Hepatocyte (in vitro differentiated cells): ENCODE measurements at regions not wholly inside any gene's neighbourhood (a gene's known extent, or its start where the extent isn't known, plus 50 kb on each side); places are given as distances from the start of the nearest gene placed in this dataset.

Experiments
- DNase-seq: peaks from one replicate; pipeline ENCODE4 v3.0.0-alpha.2; 2016; ENCODE audit warnings: low spot score
- H2AFZ ChIP-seq: fragments of 200-600 bp; sonication (generic); 2 replicates; pipeline ENCODE4 v1.6.0; 2016; ENCODE audit warnings: antibody characterized with exemption, mild to moderate bottlenecking
- H3K27ac ChIP-seq: fragments of 200-600 bp; sonication (generic); 2 replicates; pipeline ENCODE4 v1.5.1; 2016; ENCODE audit warnings: mild to moderate bottlenecking
- H3K27me3 ChIP-seq: fragments of 200-600 bp; sonication (generic); 2 replicates; pipeline ENCODE4 v1.6.1; 2016
- H3K36me3 ChIP-seq: fragments of 200-600 bp; sonication (generic); replicated peaks from 2 replicates; pipeline ENCODE4 v1.5.1; 2016; ENCODE audit warnings: low read depth; ENCODE audit not compliant: insufficient read depth
- H3K4me1 ChIP-seq: fragments of 200-600 bp; sonication (generic); 2 replicates; pipeline ENCODE4 v1.5.1; 2016; ENCODE audit warnings: mild to moderate bottlenecking, moderate library complexity; ENCODE audit not compliant: insufficient read depth
- H3K4me2 ChIP-seq: fragments of 200-600 bp; sonication (generic); 2 replicates; pipeline ENCODE4 v1.6.0; 2016
- H3K4me3 ChIP-seq: fragments of 200-600 bp; sonication (generic); 2 replicates; pipeline ENCODE4 v1.5.1; 2016; ENCODE audit warnings: mild to moderate bottlenecking
- H3K79me2 ChIP-seq: fragments of 200-600 bp; sonication (generic); 2 replicates; pipeline ENCODE4 v1.6.0; 2017; ENCODE audit warnings: mild to moderate bottlenecking
- H3K9me2 ChIP-seq: fragments of 200-600 bp; sonication (generic); replicated peaks from 2 replicates; pipeline ENCODE4 v1.6.0; 2017; ENCODE audit warnings: mild to moderate bottlenecking; ENCODE audit not compliant: insufficient read depth
- H3K9me3 ChIP-seq: fragments of 200-600 bp; sonication (generic); 2 replicates; pipeline ENCODE4 v1.5.1; 2016; ENCODE audit warnings: low read depth, mild to moderate bottlenecking
- H4K20me1 ChIP-seq: fragments of 200-600 bp; sonication (generic); 2 replicates; pipeline ENCODE4 v1.6.0; 2016; ENCODE audit warnings: mild to moderate bottlenecking; ENCODE audit not compliant: insufficient read depth, poor library complexity, severe bottlenecking
- CTCF ChIP-seq: fragments of 200-600 bp; sonication (generic); IDR thresholded peaks from 2 replicates; pipeline ENCODE4 v1.5.1; 2016; ENCODE audit warnings: antibody characterized with exemption, mild to moderate bottlenecking; ENCODE audit not compliant: poor library complexity
- EZH2 ChIP-seq: fragments of 200-600 bp; sonication (generic); IDR thresholded peaks from 2 replicates; pipeline ENCODE4 v1.6.1; 2016; ENCODE audit warnings: antibody characterized with exemption, mild to moderate bottlenecking, borderline replicate concordance
- EZH2phosphoT487 ChIP-seq: fragments of 200-600 bp; sonication (generic); IDR thresholded peaks from one replicate; pipeline ENCODE4 v1.6.1; 2018; ENCODE audit warnings: antibody characterized with exemption, mild to moderate bottlenecking, low read depth, moderate library complexity; ENCODE audit not compliant: unreplicated experiment, severe bottlenecking
- WGBS: methylation state at CpG from one replicate; pipeline ENCODE4 v1.1.6; 2016; ENCODE audit warnings: low lambda C conversion rate; ENCODE audit errors: missing lambda C conversion rate; 5-methylcytosine and 5-hydroxymethylcytosine counted together

GRCh38 chrX:145178268-145178667 is 69.0 kb upstream of the SPANXN1 start:
- H3K9me3 ChIP-seq, result no peaks in the 10 kb centered on the region
- H2AFZ ChIP-seq, result no peak overlapping the region
- no peak for TF ChIP-seq EZH2
- TF ChIP-seq EZH2phosphoT487, result no peak
- TF ChIP-seq CTCF, result peak; percentile 18
- no peak overlapping the region for H3K27ac ChIP-seq
- H3K36me3 ChIP-seq, result no peaks in the 10 kb centered on the region
- H3K4me3 ChIP-seq, result no peak overlapping the region
- H3K9me2 ChIP-seq, result no peaks in the 10 kb centered on the region
- no peaks in the 10 kb centered on the region for H3K4me1 ChIP-seq
- H3K79me2 ChIP-seq, result no peaks in the 10 kb centered on the region
- H3K4me2 ChIP-seq, result no peak overlapping the region
- no peaks in the 10 kb centered on the region for H3K27me3 ChIP-seq
- no peaks in the 10 kb centered on the region for H4K20me1 ChIP-seq
- DNase-seq, result no peak

DNA sequence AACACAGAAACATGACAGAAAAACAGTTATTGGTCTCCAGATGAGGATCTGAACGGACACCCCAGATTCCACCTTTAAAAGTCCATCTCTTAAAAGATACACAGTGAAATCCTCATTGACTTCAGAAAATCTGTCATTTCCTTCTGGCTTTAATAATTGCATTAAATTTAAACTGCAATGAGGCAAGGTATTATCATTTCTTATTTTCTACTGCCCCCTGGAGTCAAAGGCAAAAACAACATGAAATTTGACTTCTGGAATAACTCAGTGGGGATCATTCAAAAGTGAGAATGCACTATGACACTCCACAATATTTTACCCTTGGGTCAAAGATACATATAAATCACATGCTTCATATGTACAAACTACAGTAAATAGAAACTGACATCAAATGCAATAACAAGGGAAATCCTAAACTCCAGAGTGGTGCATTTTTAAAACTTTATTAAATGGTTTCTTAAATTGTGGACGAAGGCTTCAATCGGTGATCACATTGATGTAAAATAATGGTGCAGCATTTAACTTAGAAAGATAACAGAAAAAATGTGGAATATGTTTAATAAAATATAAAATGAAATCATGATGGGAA is 56.4 kb upstream of the SPANXN1 start:
- no peaks in the 10 kb centered on the region for H3K79me2 ChIP-seq

More for the DNA sequence above, 56.4 kb upstream of the SPANXN1 start:
- peak; percentile 45 for TF ChIP-seq CTCF
- no peak for TF ChIP-seq EZH2
- TF ChIP-seq EZH2phosphoT487, result no peak
- peak; percentile 7 for DNase-seq
- Histone ChIP-seq H4K20me1 (no peaks in the 10 kb centered on the region), H3K9me2 (no peaks in the 10 kb centered on the region), H3K4me3 (no peak overlapping the region), H3K27ac (no peak overlapping the region), H3K36me3 (no peaks in the 10 kb centered on the region), H3K27me3 (no peaks in the 10 kb centered on the region), H2AFZ (no peak overlapping the region), H3K4me2 (no peak overlapping the region), H3K4me1 (no peaks in the 10 kb centered on the region), H3K9me3 (no peaks in the 10 kb centered on the region)
- 67% methylated on average over 3 of the region's 3 CpGs for WGBS
